H1 (cell line): ENCODE measurements at regions not wholly inside any gene's neighbourhood (a gene's known extent, or its start where the extent isn't known, plus 50 kb on each side); places are given as distances from the start of the nearest gene placed in this dataset.

Source experiments
- CTCF ChIA-PET: fragments of 300-600 bp; sonication (Branson Sonifier 250); formaldehyde crosslinking; loops from one replicate; lab custom pipeline; 2021; ENCODE audit not compliant: partially characterized antibody; lab: Charles Lee
- POLR2A ChIA-PET: fragments of 300-600 bp; sonication (Branson Sonifier 250); formaldehyde crosslinking; loops from one replicate; lab custom pipeline; 2021; ENCODE audit warnings: inconsistent platforms; ENCODE audit not compliant: partially characterized antibody; lab: Charles Lee
- DNase-seq, 2 experiments: peaks; one replicate each; pipeline versions ENCODE4 v3.0.0 to v3.0.0-alpha.2; 2010 to 2022; ENCODE audit warnings: low spot score in 2 of 2, low read depth in 1 of 2, mixed read lengths in 1 of 2
- FAIRE-seq: peaks from 2 replicates; lab custom pipeline; 2011; peaks lifted over from hg19 to GRCh38; lab: Jason Lieb, UNC
- H2AFZ ChIP-seq: 2 replicates; pipeline ENCODE4 v1.8.1; 2012; ENCODE audit warnings: low read length, inconsistent platforms
- H2AK5ac ChIP-seq: 2 replicates; pipeline ENCODE4 v1.6.1; 2013; ENCODE audit warnings: low read depth, low read length
- H2BK120ac ChIP-seq: replicated peaks from 2 replicates; pipeline ENCODE3; 2013; ENCODE audit warnings: low read depth, low read length, inconsistent platforms
- H2BK12ac ChIP-seq: 2 replicates; pipeline ENCODE4 v1.6.1; 2013; ENCODE audit warnings: low read depth, low read length
- H2BK15ac ChIP-seq: 2 replicates; pipeline ENCODE4 v1.6.1; 2013; ENCODE audit warnings: low read length
- H2BK20ac ChIP-seq: 2 replicates; pipeline ENCODE4 v1.6.1; 2013; ENCODE audit warnings: low read length
- H2BK5ac ChIP-seq: 2 replicates; pipeline ENCODE4 v1.6.1; 2013; ENCODE audit warnings: low read depth, low read length
- H3K14ac ChIP-seq: 2 replicates; pipeline ENCODE4 v1.6.1; 2013; ENCODE audit warnings: inconsistent platforms; ENCODE audit not compliant: insufficient read length
- H3K18ac ChIP-seq: 2 replicates; pipeline ENCODE4 v1.6.1; 2013; ENCODE audit warnings: low read length; ENCODE audit errors: extremely low read depth
- H3K23ac ChIP-seq: 2 replicates; pipeline ENCODE4 v1.6.1; 2013; ENCODE audit warnings: inconsistent platforms; ENCODE audit not compliant: insufficient read length
- H3K23me2 ChIP-seq: 2 replicates; pipeline ENCODE4 v1.6.1; 2013; ENCODE audit warnings: low read depth, low read length
- H3K27ac ChIP-seq: 2 replicates; pipeline ENCODE4 v1.6.1; 2011; ENCODE audit warnings: low read depth, low read length, inconsistent platforms
- H3K27me3 ChIP-seq, 4 experiments: replicated peaks in 1 of 4; 1 replicate in 1 of 4; 2 replicates in 3 of 4; pipeline versions ENCODE4 v1.6.1 to v1.8.1; 2011 to 2013; ENCODE audit warnings: low read length in 3 of 4, mild to moderate bottlenecking in 3 of 4, inconsistent platforms in 2 of 4, mixed read lengths in 2 of 4, moderate library complexity in 1 of 4; ENCODE audit not compliant: control insufficient read depth in 3 of 4, insufficient read depth in 3 of 4; ENCODE audit errors: extremely low read depth in 1 of 4
- H3K36me3 ChIP-seq, 4 experiments: 2 replicates each; pipeline versions ENCODE4 v1.6.1 to v1.8.1; 2011 to 2013; ENCODE audit warnings: mild to moderate bottlenecking in 4 of 4, low read length in 3 of 4, moderate library complexity in 2 of 4, control low read depth in 1 of 4, inconsistent platforms in 1 of 4; ENCODE audit not compliant: insufficient read depth in 4 of 4, control insufficient read depth in 2 of 4
- H3K4ac ChIP-seq: replicated peaks from 2 replicates; pipeline ENCODE3; 2013; ENCODE audit warnings: low read length, low read depth, mixed read lengths, inconsistent platforms; ENCODE audit not compliant: insufficient read length
- H3K4me1 ChIP-seq, 4 experiments: replicated peaks in 1 of 4; 1 replicate in 1 of 4; 2 replicates in 3 of 4; pipeline versions ENCODE4 v1.6.1 to v1.8.1; 2011 to 2013; ENCODE audit warnings: low read length in 3 of 4, inconsistent platforms in 2 of 4, mixed read lengths in 1 of 4; ENCODE audit not compliant: insufficient read depth in 4 of 4, control insufficient read depth in 3 of 4
- H3K4me2 ChIP-seq, 2 experiments: 2 replicates each; pipeline versions ENCODE4 v1.6.1 to v1.8.1; 2011 to 2013; ENCODE audit warnings: low read depth in 2 of 2, low read length in 2 of 2, control low read depth in 1 of 2, inconsistent platforms in 1 of 2, mild to moderate bottlenecking in 1 of 2; ENCODE audit not compliant: insufficient read depth in 1 of 2
- H3K4me3 ChIP-seq, 4 experiments: fragments of 200-600, 300-600 bp in 1 of 4; sonication (generic), shearing (Covaris generic), sonication (Bioruptor Twin) in 1 of 4; 2 replicates each; pipeline versions ENCODE4 v1.5.1 to v1.8.1; 2011 to 2016; ENCODE audit warnings: low read length in 4 of 4, low read depth in 3 of 4, control low read depth in 2 of 4, inconsistent platforms in 2 of 4, mild to moderate bottlenecking in 2 of 4, mixed read lengths in 1 of 4, moderate library complexity in 1 of 4; ENCODE audit not compliant: insufficient read depth in 2 of 4; ENCODE audit errors: extremely low read depth in 1 of 4
- H3K56ac ChIP-seq: replicated peaks from 2 replicates; pipeline ENCODE3; 2013; ENCODE audit warnings: low read depth, mild to moderate bottlenecking, mixed read lengths, low read length, inconsistent platforms; ENCODE audit not compliant: insufficient read length
- H3K79me1 ChIP-seq: 2 replicates; pipeline ENCODE4 v1.6.1; 2013; ENCODE audit warnings: low read depth, low read length, control low read depth
- H3K79me2 ChIP-seq, 2 experiments: 2 replicates each; pipeline versions ENCODE4 v1.6.1 to v1.8.1; 2012 to 2013; ENCODE audit warnings: low read length in 2 of 2, mild to moderate bottlenecking in 2 of 2, inconsistent platforms in 1 of 2; ENCODE audit not compliant: insufficient read depth in 2 of 2, control insufficient read depth in 1 of 2
- H3K9ac ChIP-seq, 4 experiments: replicated peaks in 1 of 4; 1 replicate in 1 of 4; 2 replicates in 3 of 4; pipeline versions ENCODE4 v1.6.1 to v1.8.1; 2011 to 2013; ENCODE audit warnings: low read depth in 3 of 4, low read length in 3 of 4, control low read depth in 2 of 4, mild to moderate bottlenecking in 2 of 4, moderate library complexity in 2 of 4, inconsistent platforms in 1 of 4; ENCODE audit errors: extremely low read depth in 1 of 4
- H3K9me3 ChIP-seq, 2 experiments: 2 replicates each; pipeline versions ENCODE4 v1.6.1 to v1.8.1; 2012 to 2013; ENCODE audit warnings: mild to moderate bottlenecking in 2 of 2, moderate library complexity in 2 of 2, control low read depth in 1 of 2, inconsistent platforms in 1 of 2, low read depth in 1 of 2, low read length in 1 of 2, mixed read lengths in 1 of 2; ENCODE audit not compliant: insufficient read depth in 2 of 2
- H4K20me1 ChIP-seq, 2 experiments: replicated peaks in 1 of 2; 2 replicates each; pipeline versions ENCODE3 to v1.8.1; 2011 to 2013; ENCODE audit warnings: inconsistent platforms in 2 of 2, low read length in 2 of 2, mild to moderate bottlenecking in 1 of 2; ENCODE audit not compliant: insufficient read depth in 2 of 2, control insufficient read depth in 1 of 2
- H4K5ac ChIP-seq: 2 replicates; pipeline ENCODE4 v1.6.1; 2013; ENCODE audit warnings: low read length, low read depth, mixed read lengths, inconsistent platforms; ENCODE audit not compliant: insufficient read length
- H4K8ac ChIP-seq: 2 replicates; pipeline ENCODE4 v1.8.0; 2013; ENCODE audit warnings: mild to moderate bottlenecking, moderate library complexity, low read length, inconsistent platforms; ENCODE audit not compliant: insufficient read depth; ENCODE audit errors: extremely low read depth
- H4K91ac ChIP-seq: replicated peaks from 2 replicates; pipeline ENCODE3; 2013; ENCODE audit warnings: low read length, mixed read lengths, inconsistent platforms; ENCODE audit not compliant: insufficient read length
- BACH1 ChIP-seq: IDR thresholded peaks from 2 replicates; pipeline ENCODE4 v1.6.1; 2012; ENCODE audit warnings: low read length, improper control_type of control experiment
- POLR2A ChIP-seq, 2 experiments: IDR thresholded peaks; 1 replicate in 1 of 2; 2 replicates in 1 of 2; pipeline ENCODE4 v1.6.1; 2011; ENCODE audit warnings: low read depth in 2 of 2, low read length in 2 of 2, mild to moderate bottlenecking in 2 of 2; ENCODE audit errors: control extremely low read depth in 1 of 2
- TCF12 ChIP-seq: IDR thresholded peaks from 2 replicates; pipeline ENCODE4 v1.6.1; 2011; ENCODE audit warnings: low read depth, mild to moderate bottlenecking, low read length
- WGBS, 2 experiments: shearing (Covaris generic) in 1 of 2; methylation state at CpG; one replicate each; pipeline versions ENCODE4 v1.1.6 to v1.1.7; 2013 to 2015; ENCODE audit warnings: low lambda C conversion rate in 2 of 2, mixed read lengths in 2 of 2, inconsistent platforms in 1 of 2, low coverage in 1 of 2, missing lambda C conversion rate in 1 of 2; ENCODE audit not compliant: insufficient replicate concordance in 2 of 2, insufficient coverage in 1 of 2, insufficient read length in 1 of 2; ENCODE audit errors: extremely low coverage in 1 of 2, missing lambda C conversion rate in 1 of 2; 5-methylcytosine and 5-hydroxymethylcytosine counted together

- Histone ChIP-seq H2AFZ (no peak overlapping the region), H2BK15ac (no peak overlapping the region), H4K20me1 (no peaks in the 10 kb centered on the region), H4K91ac (no peak overlapping the region), H3K23me2 (no peaks in the 10 kb centered on the region), H3K27ac (no peak overlapping the region), H3K4ac (no peak overlapping the region), H3K9me3 (no peaks in the 10 kb centered on the region), H3K4me1 (peaks cover 0 to 7% (median 0%) of the 10 kb centered on the region in 4 experiments; a peak in 3 of 7 replicates), H3K4me2 (no peak overlapping the region), H3K4me3 (no peak overlapping the region), H2BK120ac (no peak overlapping the region), H4K8ac (no peak overlapping the region; the same call in 1 of the 2 replicates), H2BK5ac (no peak overlapping the region), H3K23ac (no peak overlapping the region), H3K79me1 (no peaks in the 10 kb centered on the region), H3K18ac (no peak overlapping the region), H3K9ac (no peak overlapping the region), H2AK5ac (no peak overlapping the region), H4K5ac (no peak overlapping the region), H3K36me3 (no peaks in the 10 kb centered on the region), H3K79me2 (no peaks in the 10 kb centered on the region), H2BK20ac (no peak overlapping the region), H3K56ac (no peak overlapping the region), H3K14ac (no peak overlapping the region), H3K27me3 (no peaks in the 10 kb centered on the region), H2BK12ac (no peak overlapping the region)
- ChIA-PET CTCF (interaction anchor here (0.6 to 2.5 kb wide), 9 partner anchors 10 to 238 kb away, joined by 3 to 9 read pairs (median 5); no protein-coding TSS in a partner anchor), POLR2A (no interaction called here)
- WGBS, 2 experiments: 87% methylated on average over 17 of the region's 17 CpGs; no CpG with 5 or more reads in 1 of the 2 experiments
- FAIRE-seq: no peak
- DNase-seq: no peak
- no peak for TF ChIP-seq POLR2A (IDR thresholded peaks at IDR 0.05; ENCODE audit: control extremely low read depth in 1 of 2, low read depth in 2 of 2, low read length in 2 of 2)
- TF ChIP-seq BACH1: no peak
- TF ChIP-seq TCF12: no peak
Observed at GRCh38 chr3:13223574-13224237, 150.5 kb upstream of the IQSEC1 start.
